NCI-H1048 (cell line): ENCODE measurements at regions not wholly inside any gene's neighbourhood (a gene's known extent, or its start where the extent isn't known, plus 50 kb on each side); places are given as distances from the start of the nearest gene placed in this dataset.
"Not testable (repeated sequence)": the region's sequence is repeated elsewhere in the genome, so short reads cannot be mapped to it uniquely, and the experiment has no call there.

Experiments used
- DNase-seq: peaks from one replicate; lab custom pipeline; 2025; lab: John Stamatoyannopoulos, UW

GRCh38 chr3:5750874-5751640, 563.5 kb downstream of the EDEM1 start:
- no peak for DNase-seq

GRCh38 chr3:5754602-5755001, 567.1 kb downstream of the EDEM1 start:
- no peak for DNase-seq

GRCh38 chr3:5756443-5756842, 568.9 kb downstream of the EDEM1 start:
- DNase-seq, result no peak

- DNase-seq, result no peak
Measured at GRCh38 chr3:5757213-5757804, 569.8 kb downstream of the EDEM1 start.

- DNase-seq, result no peak
Measured at GRCh38 chr3:5758699-5759098, 571.2 kb downstream of the EDEM1 start.

GRCh38 chr3:5762506-5762905, 575.0 kb downstream of the EDEM1 start:
- no peak for DNase-seq

- DNase-seq, result no peak
Measured at GRCh38 chr3:5766848-5767247, 579.3 kb downstream of the EDEM1 start.

GRCh38 chr3:5767304-5767703, 579.8 kb downstream of the EDEM1 start:
- no peak for DNase-seq

- no peak for DNase-seq
Measured at GRCh38 chr3:5768281-5768945, 580.9 kb downstream of the EDEM1 start.

- no peak for DNase-seq
Measured at GRCh38 chr3:5769825-5770224, 582.3 kb downstream of the EDEM1 start.

- no peak for DNase-seq
Measured at GRCh38 chr3:5774337-5774736, 586.8 kb downstream of the EDEM1 start.

- DNase-seq, result not testable (repeated sequence)
Measured at GRCh38 chr3:5775100-5775499, 587.6 kb downstream of the EDEM1 start.

- DNase-seq, result no peak
Measured at GRCh38 chr3:5784690-5785089, 597.2 kb downstream of the EDEM1 start.

- DNase-seq, result no peak
Measured at GRCh38 chr3:5787861-5788488, 600.5 kb downstream of the EDEM1 start.

- DNase-seq, result no peak
Measured at GRCh38 chr3:5788496-5788895, 601.0 kb downstream of the EDEM1 start.

GRCh38 chr3:5791558-5791957, 604.1 kb downstream of the EDEM1 start:
- no peak for DNase-seq

GRCh38 chr3:5796541-5796940, 609.0 kb downstream of the EDEM1 start:
- DNase-seq, result no peak

GRCh38 chr3:5798809-5799208, 611.3 kb downstream of the EDEM1 start:
- DNase-seq, result no peak

- no peak for DNase-seq
Measured at GRCh38 chr3:5799398-5799797, 611.9 kb downstream of the EDEM1 start.

- no peak for DNase-seq
Measured at GRCh38 chr3:5800965-5801364, 613.5 kb downstream of the EDEM1 start.

- no peak for DNase-seq
Measured at GRCh38 chr3:5806192-5806591, 618.7 kb downstream of the EDEM1 start.

GRCh38 chr3:5809586-5810246, 622.2 kb downstream of the EDEM1 start:
- no peak for DNase-seq
